Transverse colon (tissue), 4 donors: ENCODE measurements at regions not wholly inside any gene's neighbourhood (a gene's known extent, or its start where the extent isn't known, plus 50 kb on each side); places are given as distances from the start of the nearest gene placed in this dataset.

Experiments used
- POLR2A ChIP-seq: fragments of 450-650 bp; IDR thresholded peaks from one replicate; pipeline ENCODE4 v1.6.1; 2016; ENCODE audit warnings: antibody characterized with exemption, mild to moderate bottlenecking, moderate library complexity
- POLR2AphosphoS5 ChIP-seq, 3 donors: sonication (generic); formaldehyde crosslinking; IDR thresholded peaks; one replicate each; pipeline ENCODE4 v1.6.1; 2016; ENCODE audit warnings: antibody characterized with exemption in 3 of 3
- TF ChIP-seq, protein P1 (sequence below), 5 experiments: fragments of 200-600 bp in 3 of 5; fragments of 450-650 bp in 2 of 5; sonication (generic) in 3 of 5; IDR thresholded peaks; 1 replicate in 2 of 5; 2 replicates in 3 of 5; pipeline ENCODE4 v1.5.1; 2016 to 2017; ENCODE audit warnings: antibody characterized with exemption in 5 of 5, inconsistent platforms in 3 of 5, mild to moderate bottlenecking in 2 of 5, moderate library complexity in 1 of 5

DNA sequence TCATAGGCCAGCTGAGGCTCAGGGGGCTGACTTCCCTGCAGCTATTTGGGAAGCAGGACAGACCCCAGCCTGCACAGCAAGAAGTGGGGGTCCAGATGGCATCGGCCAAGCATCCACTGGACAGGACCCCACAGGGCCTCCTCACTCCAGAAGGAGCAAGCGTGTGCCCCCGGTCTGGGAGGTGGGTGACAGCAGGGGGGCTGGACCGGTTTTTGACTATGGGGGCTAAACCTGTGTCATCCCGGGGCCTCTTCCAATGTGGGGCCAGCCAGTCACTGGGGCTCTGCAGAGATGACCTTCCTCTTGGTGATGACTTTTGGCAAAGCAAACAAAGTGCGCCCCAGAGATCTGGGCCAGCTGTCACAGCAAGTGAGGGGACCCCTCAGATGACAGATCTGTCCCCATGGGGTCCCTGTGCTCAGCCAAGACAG lies 163.9 kb downstream of the OLFM1 start:
- no peak for TF ChIP-seq POLR2A
- no peak for TF ChIP-seq POLR2AphosphoS5 (IDR thresholded peaks at IDR 0.05)
- TF ChIP-seq, protein P1, sequence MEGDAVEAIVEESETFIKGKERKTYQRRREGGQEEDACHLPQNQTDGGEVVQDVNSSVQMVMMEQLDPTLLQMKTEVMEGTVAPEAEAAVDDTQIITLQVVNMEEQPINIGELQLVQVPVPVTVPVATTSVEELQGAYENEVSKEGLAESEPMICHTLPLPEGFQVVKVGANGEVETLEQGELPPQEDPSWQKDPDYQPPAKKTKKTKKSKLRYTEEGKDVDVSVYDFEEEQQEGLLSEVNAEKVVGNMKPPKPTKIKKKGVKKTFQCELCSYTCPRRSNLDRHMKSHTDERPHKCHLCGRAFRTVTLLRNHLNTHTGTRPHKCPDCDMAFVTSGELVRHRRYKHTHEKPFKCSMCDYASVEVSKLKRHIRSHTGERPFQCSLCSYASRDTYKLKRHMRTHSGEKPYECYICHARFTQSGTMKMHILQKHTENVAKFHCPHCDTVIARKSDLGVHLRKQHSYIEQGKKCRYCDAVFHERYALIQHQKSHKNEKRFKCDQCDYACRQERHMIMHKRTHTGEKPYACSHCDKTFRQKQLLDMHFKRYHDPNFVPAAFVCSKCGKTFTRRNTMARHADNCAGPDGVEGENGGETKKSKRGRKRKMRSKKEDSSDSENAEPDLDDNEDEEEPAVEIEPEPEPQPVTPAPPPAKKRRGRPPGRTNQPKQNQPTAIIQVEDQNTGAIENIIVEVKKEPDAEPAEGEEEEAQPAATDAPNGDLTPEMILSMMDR (IDR thresholded peaks at IDR 0.05): no peak
